DND-41 (cell line): ENCODE measurements at regions not wholly inside any gene's neighbourhood (a gene's known extent, or its start where the extent isn't known, plus 50 kb on each side); places are given as distances from the start of the nearest gene placed in this dataset.

Source experiments
- ATAC-seq: fragments of 200-7000 bp; cut with Tn5 transposase; 3 replicates; pipeline ENCODE4 v1.9.1; 2021; ENCODE audit warnings: low read depth; ENCODE audit not compliant: insufficient read depth
- DNase-seq: peaks from one replicate; pipeline ENCODE4 v3.0.0-alpha.2; 2020
- H2AFZ ChIP-seq: 2 replicates; pipeline ENCODE4 v1.6.0; 2012; ENCODE audit warnings: low read depth, low read length
- H3K27ac ChIP-seq: 2 replicates; pipeline ENCODE4 v1.5.1; 2012; ENCODE audit warnings: low read length, inconsistent platforms
- H3K27me3 ChIP-seq: fragments of 200-600 bp; sonication (generic); 2 replicates; pipeline ENCODE4 v1.6.0; 2012; ENCODE audit warnings: low read length, mild to moderate bottlenecking, inconsistent platforms; ENCODE audit not compliant: insufficient read depth, poor library complexity
- H3K36me3 ChIP-seq: 2 replicates; pipeline ENCODE4 v1.5.1; 2012; ENCODE audit warnings: low read length, inconsistent platforms; ENCODE audit not compliant: insufficient read depth
- H3K4me1 ChIP-seq: 2 replicates; pipeline ENCODE4 v1.5.1; 2012; ENCODE audit warnings: mild to moderate bottlenecking, low read length; ENCODE audit not compliant: insufficient read depth
- H3K4me2 ChIP-seq: 2 replicates; pipeline ENCODE4 v1.6.0; 2012; ENCODE audit warnings: mild to moderate bottlenecking, moderate library complexity, low read length, inconsistent platforms; ENCODE audit not compliant: insufficient read depth
- H3K4me3 ChIP-seq, 2 experiments: fragments of 200-600 bp in 1 of 2; shearing (Covaris generic) in 1 of 2; 2 replicates each; pipeline ENCODE4 v1.5.1; 2012 to 2016; ENCODE audit warnings: inconsistent platforms in 2 of 2, low read length in 2 of 2, mild to moderate bottlenecking in 2 of 2, low read depth in 1 of 2, moderate library complexity in 1 of 2
- H3K79me2 ChIP-seq: 2 replicates; pipeline ENCODE4 v1.6.0; 2012; ENCODE audit warnings: low read length, inconsistent platforms; ENCODE audit not compliant: insufficient read depth
- H3K9ac ChIP-seq: 2 replicates; pipeline ENCODE4 v1.6.0; 2012; ENCODE audit warnings: low read depth, mild to moderate bottlenecking, inconsistent platforms, low read length, moderate library complexity
- H3K9me3 ChIP-seq: 2 replicates; pipeline ENCODE4 v1.5.1; 2012; ENCODE audit warnings: low read length, moderate library complexity, mild to moderate bottlenecking, inconsistent platforms; ENCODE audit not compliant: insufficient read depth, severe bottlenecking
- H4K20me1 ChIP-seq: 2 replicates; pipeline ENCODE4 v1.6.0; 2012; ENCODE audit warnings: low read length; ENCODE audit not compliant: insufficient read depth
- CTCF ChIP-seq: IDR thresholded peaks from 2 replicates; pipeline ENCODE4 v1.5.1; 2012; ENCODE audit warnings: borderline replicate concordance, low read length, moderate library complexity, mild to moderate bottlenecking; ENCODE audit not compliant: poor library complexity, severe bottlenecking; ENCODE audit errors: extremely low read depth
- EZH2 ChIP-seq: IDR thresholded peaks from 3 replicates; pipeline ENCODE4 v1.6.1; 2012; ENCODE audit warnings: borderline replicate concordance, low read depth, mild to moderate bottlenecking, moderate library complexity, low read length, inconsistent platforms; ENCODE audit not compliant: severe bottlenecking

GRCh38 chr19:31611046-31611877 lies 262.0 kb upstream of the TSHZ3 start:
- no peaks in the 10 kb centered on the region for H3K4me1 ChIP-seq
- no peak for TF ChIP-seq CTCF

GRCh38 chr19:31612873-31613272 lies 263.6 kb upstream of the TSHZ3 start:
- TF ChIP-seq CTCF, result no peak
- Histone ChIP-seq H3K4me2 (no peak overlapping the region), H3K27me3 (no peaks in the 10 kb centered on the region), H4K20me1 (no peaks in the 10 kb centered on the region), H3K36me3 (no peaks in the 10 kb centered on the region), H3K9ac (no peak overlapping the region), H2AFZ (no peak overlapping the region), H3K79me2 (no peaks in the 10 kb centered on the region), H3K4me1 (no peaks in the 10 kb centered on the region), H3K9me3 (no peaks in the 10 kb centered on the region), H3K27ac (no peak overlapping the region), H3K4me3 (no peak overlapping the region)
- ATAC-seq, result no peak
- DNase-seq, result no peak

More at GRCh38 chr19:31611046-31611877, 262.0 kb upstream of the TSHZ3 start:
- Histone ChIP-seq H3K27ac (no peak overlapping the region), H3K79me2 (no peaks in the 10 kb centered on the region), H4K20me1 (no peaks in the 10 kb centered on the region), H2AFZ (no peak overlapping the region), H3K4me3 (no peak overlapping the region), H3K4me2 (no peak overlapping the region), H3K9ac (no peak overlapping the region), H3K27me3 (no peaks in the 10 kb centered on the region), H3K36me3 (no peaks in the 10 kb centered on the region), H3K9me3 (no peaks in the 10 kb centered on the region)
- DNase-seq, result no peak
- no peak for ATAC-seq

- no peaks in the 10 kb centered on the region for H3K9me3 ChIP-seq
- H3K9ac ChIP-seq, result no peak overlapping the region
- H3K36me3 ChIP-seq, result no peaks in the 10 kb centered on the region
- no peak overlapping the region for H3K27ac ChIP-seq
- H3K4me1 ChIP-seq, result no peaks in the 10 kb centered on the region
- no peak overlapping the region for H3K4me2 ChIP-seq
- ATAC-seq (no peak), DNase-seq (no peak)
- TF ChIP-seq EZH2, result no peak
- no peak for TF ChIP-seq CTCF
- no peaks in the 10 kb centered on the region for H3K27me3 ChIP-seq
- H3K79me2 ChIP-seq, result no peaks in the 10 kb centered on the region
- no peaks in the 10 kb centered on the region for H4K20me1 ChIP-seq
- no peak overlapping the region for H3K4me3 ChIP-seq
- no peak overlapping the region for H2AFZ ChIP-seq
Measured at GRCh38 chr19:31613683-31614219, 264.5 kb upstream of the TSHZ3 start.
